Thyroid gland (tissue), 4 donors: ENCODE measurements at regions not wholly inside any gene's neighbourhood (a gene's known extent, or its start where the extent isn't known, plus 50 kb on each side); places are given as distances from the start of the nearest gene placed in this dataset.

Experiments
- DNase-seq, 2 donors: peaks; one replicate each; pipeline ENCODE4 v3.0.0-alpha.2; 2019
- H3K27ac ChIP-seq, 3 donors: fragments of 200-600 bp; sonication (generic); 1 replicate in 2 of 3; 2 replicates in 1 of 3; pipeline ENCODE4 v1.5.1; 2016 to 2019; ENCODE audit warnings: mild to moderate bottlenecking in 1 of 3, moderate library complexity in 1 of 3
- H3K27me3 ChIP-seq: fragments of 200-600 bp; sonication (generic); one replicate; pipeline ENCODE4 v1.5.1; 2019
- H3K36me3 ChIP-seq, 2 donors: fragments of 200-600 bp; sonication (generic); one replicate each; pipeline ENCODE4 v1.5.1; 2016 to 2019
- H3K4me1 ChIP-seq, 2 donors: fragments of 200-600 bp; sonication (generic); one replicate each; pipeline ENCODE4 v1.5.1; 2017 to 2019
- H3K4me3 ChIP-seq, 3 donors: fragments of 200-600 bp; sonication (generic); replicated peaks in 1 of 3; 1 replicate in 2 of 3; 2 replicates in 1 of 3; pipeline ENCODE4 v1.5.1; 2016; ENCODE audit warnings: mild to moderate bottlenecking in 1 of 3
- H3K9me3 ChIP-seq: fragments of 200-600 bp; sonication (generic); one replicate; pipeline ENCODE4 v1.5.1; 2017
- CTCF ChIP-seq, 6 experiments: fragments of 200-600 bp in 3 of 6; fragments of 450-650 bp in 3 of 6; sonication (generic) in 3 of 6; IDR thresholded peaks; one replicate each; pipeline ENCODE4 v1.5.1; 2016 to 2019; ENCODE audit warnings: antibody characterized with exemption in 6 of 6, mild to moderate bottlenecking in 2 of 6, inconsistent platforms in 1 of 6, moderate library complexity in 1 of 6
- POLR2A ChIP-seq, 2 donors: fragments of 450-650 bp; IDR thresholded peaks; one replicate each; pipeline ENCODE4 v1.6.1; 2017; ENCODE audit warnings: antibody characterized with exemption in 2 of 2, mild to moderate bottlenecking in 2 of 2, moderate library complexity in 1 of 2
- WGBS, 2 donors: methylation state at CpG; one replicate each; pipeline ENCODE4 v1.1.5; 2017; 5-methylcytosine and 5-hydroxymethylcytosine counted together
- intact Hi-C: fragments of 100-400 bp; cut with DNase I; formaldehyde crosslinking; loops from one replicate; pipeline ENCODE4 v1.15.1; 2023

- no peaks in the 10 kb centered on the region for H3K27me3 ChIP-seq
- H3K36me3 ChIP-seq: no peaks in the 10 kb centered on the region
- H3K4me1 ChIP-seq: peaks cover 3 to 6% of the 10 kb centered on the region in 2 donors
- H3K27ac ChIP-seq: no peak overlapping the region
- intact Hi-C loops: no loop called here
- H3K9me3 ChIP-seq: no peaks in the 10 kb centered on the region
- 81 to 86% methylated on average over 8 of the region's 8 CpGs for WGBS, 2 donors
- DNase-seq: no peak
- no peak overlapping the region for H3K4me3 ChIP-seq
- TF ChIP-seq POLR2A (IDR thresholded peaks at IDR 0.05) (no peak), CTCF (IDR thresholded peaks at IDR 0.05) (no peak)
Observed at GRCh38 chr14:51453869-51454268, 197.8 kb upstream of the FRMD6 start.

GRCh38 chr14:51454351-51454750 is 197.4 kb upstream of the FRMD6 start:
- intact Hi-C loops: no loop called here
- no peak overlapping the region for H3K27ac ChIP-seq
- H3K9me3 ChIP-seq: no peaks in the 10 kb centered on the region
- DNase-seq: no peak
- TF ChIP-seq POLR2A (IDR thresholded peaks at IDR 0.05) (no peak), CTCF (IDR thresholded peaks at IDR 0.05) (no peak)
- H3K36me3 ChIP-seq: no peaks in the 10 kb centered on the region
- H3K4me1 ChIP-seq: peaks cover under 1 to 1% of the 10 kb centered on the region in 2 donors
- no peak overlapping the region for H3K4me3 ChIP-seq
- no peaks in the 10 kb centered on the region for H3K27me3 ChIP-seq
- WGBS, 2 donors: 83 to 100% methylated on average over 1 of the region's 1 CpG

- 77 to 80% methylated on average over 7 of the region's 7 CpGs for WGBS, 2 donors
Observed at GRCh38 chr14:51455041-51455835, 196.5 kb upstream of the FRMD6 start.

GRCh38 chr14:51457843-51458562 is 193.7 kb upstream of the FRMD6 start:
- DNase-seq: no peak
- intact Hi-C loops: no loop called here
- 96 to 98% methylated on average over 1 of the region's 1 CpG for WGBS, 2 donors
- Histone ChIP-seq H3K27me3 (no peaks in the 10 kb centered on the region), H3K27ac (no peak overlapping the region), H3K4me1 (no peaks in the 10 kb centered on the region), H3K36me3 (no peaks in the 10 kb centered on the region), H3K4me3 (no peak overlapping the region), H3K9me3 (no peaks in the 10 kb centered on the region)
- TF ChIP-seq POLR2A (IDR thresholded peaks at IDR 0.05): no peak
- TF ChIP-seq CTCF (IDR thresholded peaks at IDR 0.05): no peak

More at GRCh38 chr14:51455041-51455835, 196.5 kb upstream of the FRMD6 start:
- H3K4me1 ChIP-seq: no peaks in the 10 kb centered on the region
- no peak overlapping the region for H3K4me3 ChIP-seq
- H3K9me3 ChIP-seq: no peaks in the 10 kb centered on the region
- TF ChIP-seq POLR2A (IDR thresholded peaks at IDR 0.05) (no peak), CTCF (IDR thresholded peaks at IDR 0.05) (no peak)
- H3K36me3 ChIP-seq: no peaks in the 10 kb centered on the region
- no peak overlapping the region for H3K27ac ChIP-seq
- DNase-seq: no peak
- intact Hi-C loops: no loop called here
- H3K27me3 ChIP-seq: no peaks in the 10 kb centered on the region

- Histone ChIP-seq H3K36me3 (no peaks in the 10 kb centered on the region), H3K4me1 (no peaks in the 10 kb centered on the region), H3K4me3 (no peak overlapping the region), H3K9me3 (no peaks in the 10 kb centered on the region), H3K27me3 (no peaks in the 10 kb centered on the region), H3K27ac (no peak overlapping the region)
- no peak for DNase-seq
- 94 to 100% methylated on average over 1 of the region's 1 CpG for WGBS, 2 donors
- TF ChIP-seq POLR2A (IDR thresholded peaks at IDR 0.05) (no peak), CTCF (IDR thresholded peaks at IDR 0.05) (no peak)
- intact Hi-C loops: no loop called here
Observed at GRCh38 chr14:51458563-51458955, 193.2 kb upstream of the FRMD6 start.
